ENCODE measurements at regions not wholly inside any gene's neighbourhood (a gene's known extent, or its start where the extent isn't known, plus 50 kb on each side); places are given as distances from the start of the nearest gene placed in this dataset.

DNA sequence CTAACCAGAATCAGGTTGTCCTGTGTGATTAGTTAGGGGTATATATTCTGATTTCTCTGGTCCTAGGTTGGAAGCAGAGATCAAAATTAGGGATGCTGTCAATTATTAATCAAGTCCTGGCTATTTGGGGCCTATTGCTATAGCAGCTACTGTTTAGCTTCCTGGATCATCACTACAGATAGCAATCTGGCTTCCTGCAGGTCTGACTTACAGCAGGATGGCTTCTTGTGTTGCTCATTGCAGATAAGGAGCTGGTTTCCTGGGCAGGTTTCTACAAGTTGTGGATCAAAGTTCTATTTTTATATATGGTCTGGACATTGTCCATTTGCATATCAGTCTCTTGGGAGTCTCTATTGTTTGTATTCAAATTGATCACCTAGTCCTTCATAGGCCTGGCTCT lies 57.7 kb upstream of the C4orf54 start:
- TF ChIP-seq, protein P1, sequence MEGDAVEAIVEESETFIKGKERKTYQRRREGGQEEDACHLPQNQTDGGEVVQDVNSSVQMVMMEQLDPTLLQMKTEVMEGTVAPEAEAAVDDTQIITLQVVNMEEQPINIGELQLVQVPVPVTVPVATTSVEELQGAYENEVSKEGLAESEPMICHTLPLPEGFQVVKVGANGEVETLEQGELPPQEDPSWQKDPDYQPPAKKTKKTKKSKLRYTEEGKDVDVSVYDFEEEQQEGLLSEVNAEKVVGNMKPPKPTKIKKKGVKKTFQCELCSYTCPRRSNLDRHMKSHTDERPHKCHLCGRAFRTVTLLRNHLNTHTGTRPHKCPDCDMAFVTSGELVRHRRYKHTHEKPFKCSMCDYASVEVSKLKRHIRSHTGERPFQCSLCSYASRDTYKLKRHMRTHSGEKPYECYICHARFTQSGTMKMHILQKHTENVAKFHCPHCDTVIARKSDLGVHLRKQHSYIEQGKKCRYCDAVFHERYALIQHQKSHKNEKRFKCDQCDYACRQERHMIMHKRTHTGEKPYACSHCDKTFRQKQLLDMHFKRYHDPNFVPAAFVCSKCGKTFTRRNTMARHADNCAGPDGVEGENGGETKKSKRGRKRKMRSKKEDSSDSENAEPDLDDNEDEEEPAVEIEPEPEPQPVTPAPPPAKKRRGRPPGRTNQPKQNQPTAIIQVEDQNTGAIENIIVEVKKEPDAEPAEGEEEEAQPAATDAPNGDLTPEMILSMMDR (IDR thresholded peaks at IDR 0.05; ENCODE audit: low read depth, low read length) = no peak
- no peak for DNase-seq (ENCODE audit: low read depth, low spot score)
- Histone ChIP-seq H3K27me3 (ENCODE audit: control insufficient read depth, insufficient read depth, low read length) (no peaks in the 10 kb centered on the region), H3K9me3 (ENCODE audit: control insufficient read depth, insufficient read depth, low read length) (no peaks in the 10 kb centered on the region), H3K27ac (ENCODE audit: low read depth, low read length) (no peak overlapping the region), H3K4me3 (ENCODE audit: low read depth, low read length) (no peak overlapping the region)
- POLR2A ChIA-PET = no interaction called here
- CTCF ChIA-PET = no interaction called here

DNA sequence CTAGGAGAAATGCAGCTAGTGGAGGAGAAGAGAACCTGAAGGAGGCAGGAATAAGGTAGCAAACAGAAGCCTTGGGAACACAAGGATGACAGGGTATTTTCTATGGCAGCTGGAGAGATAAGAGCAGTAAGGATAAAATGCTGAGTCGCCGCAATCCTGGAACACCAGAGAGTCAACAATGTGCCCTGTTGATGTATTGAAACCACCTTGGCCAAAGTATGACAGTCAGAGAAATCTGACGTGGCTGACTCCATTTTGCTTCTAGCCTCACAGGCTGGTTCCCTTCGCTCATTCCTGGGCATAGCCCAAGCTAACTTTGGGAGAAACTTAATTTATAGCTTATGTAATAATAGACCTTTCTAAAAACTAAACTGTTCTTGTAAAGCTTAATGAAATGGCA lies 56.6 kb upstream of the C4orf54 start:
- ChIA-PET CTCF (no interaction called here), POLR2A (no interaction called here)
- Histone ChIP-seq H3K27ac (ENCODE audit: low read depth, low read length) (no peak overlapping the region), H3K4me3 (ENCODE audit: low read depth, low read length) (no peak overlapping the region), H3K9me3 (ENCODE audit: control insufficient read depth, insufficient read depth, low read length) (no peaks in the 10 kb centered on the region), H3K27me3 (ENCODE audit: control insufficient read depth, insufficient read depth, low read length) (no peaks in the 10 kb centered on the region)
- no peak for DNase-seq (ENCODE audit: low read depth, low spot score)
- TF ChIP-seq, protein P1 (IDR thresholded peaks at IDR 0.05; ENCODE audit: low read depth, low read length) = no peak

DNA sequence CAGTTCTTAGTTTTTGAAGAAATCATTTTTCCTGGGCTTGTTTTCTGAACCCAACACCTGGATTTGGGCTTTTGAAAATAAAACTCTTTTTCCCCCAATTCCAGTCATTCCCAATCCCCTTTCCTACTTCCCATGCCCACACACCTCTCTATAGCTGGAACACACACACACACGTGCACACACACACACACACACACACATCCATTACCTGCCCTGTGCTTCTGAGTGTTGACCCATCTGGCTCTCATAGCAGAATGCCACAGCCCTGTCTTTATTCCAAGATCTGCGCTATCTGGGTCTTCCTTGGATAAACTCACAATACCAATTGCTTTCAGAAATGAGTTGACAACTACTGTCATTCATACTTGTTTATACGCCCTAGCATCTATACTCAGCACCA lies 54.9 kb upstream of the C4orf54 start:
- CTCF ChIA-PET = interaction anchor here (0.6 kb wide), 1 partner anchor 11 kb away, joined by 3 read pairs; no protein-coding TSS in a partner anchor

DNA sequence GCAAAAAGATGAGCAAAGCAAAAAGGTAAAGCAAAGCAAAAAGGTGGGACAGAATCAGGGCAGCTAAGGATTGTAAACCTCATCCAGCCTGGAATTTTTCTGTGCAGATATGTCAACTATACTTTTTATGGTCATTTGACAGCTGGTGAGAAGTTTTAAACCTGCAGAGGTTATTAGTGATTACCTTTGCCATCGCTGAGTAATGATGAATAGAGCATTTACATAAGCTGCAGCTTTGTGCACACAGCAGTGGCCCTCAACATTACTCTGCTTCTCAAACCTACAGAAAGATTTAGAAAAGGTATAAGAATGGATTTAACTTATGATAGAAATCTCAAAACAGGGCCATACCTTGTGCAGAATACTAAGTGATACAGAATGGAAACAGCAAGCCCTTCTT lies 54.5 kb upstream of the C4orf54 start:
- TF ChIP-seq, protein P1 (IDR thresholded peaks at IDR 0.05; ENCODE audit: low read depth, low read length) = no peak
- no peak for DNase-seq (ENCODE audit: low read depth, low spot score)
- H3K27ac ChIP-seq (ENCODE audit: low read depth, low read length) = no peak overlapping the region
- ChIA-PET CTCF (interaction anchor here (0.6 kb wide), 1 partner anchor 10 kb away, joined by 3 read pairs; no protein-coding TSS in a partner anchor), POLR2A (interaction anchor here (0.7 kb wide), 1 partner anchor 52 kb away, joined by 3 read pairs; no protein-coding TSS in a partner anchor)
- no peak overlapping the region for H3K4me3 ChIP-seq (ENCODE audit: low read depth, low read length)
- H3K9me3 ChIP-seq (ENCODE audit: control insufficient read depth, insufficient read depth, low read length) = no peaks in the 10 kb centered on the region
- H3K27me3 ChIP-seq (ENCODE audit: control insufficient read depth, insufficient read depth, low read length) = no peaks in the 10 kb centered on the region

More for the DNA sequence above, 54.9 kb upstream of the C4orf54 start:
- no peak for DNase-seq (ENCODE audit: low read depth, low spot score)
- Histone ChIP-seq H3K9me3 (ENCODE audit: control insufficient read depth, insufficient read depth, low read length) (no peaks in the 10 kb centered on the region), H3K27ac (ENCODE audit: low read depth, low read length) (no peak overlapping the region), H3K27me3 (ENCODE audit: control insufficient read depth, insufficient read depth, low read length) (no peaks in the 10 kb centered on the region), H3K4me3 (ENCODE audit: low read depth, low read length) (no peak overlapping the region)
- TF ChIP-seq, protein P1 (IDR thresholded peaks at IDR 0.05; ENCODE audit: low read depth, low read length) = no peak
- POLR2A ChIA-PET = interaction anchor here (0.7 kb wide), 1 partner anchor 51 kb away, joined by 3 read pairs; no protein-coding TSS in a partner anchor

DNA sequence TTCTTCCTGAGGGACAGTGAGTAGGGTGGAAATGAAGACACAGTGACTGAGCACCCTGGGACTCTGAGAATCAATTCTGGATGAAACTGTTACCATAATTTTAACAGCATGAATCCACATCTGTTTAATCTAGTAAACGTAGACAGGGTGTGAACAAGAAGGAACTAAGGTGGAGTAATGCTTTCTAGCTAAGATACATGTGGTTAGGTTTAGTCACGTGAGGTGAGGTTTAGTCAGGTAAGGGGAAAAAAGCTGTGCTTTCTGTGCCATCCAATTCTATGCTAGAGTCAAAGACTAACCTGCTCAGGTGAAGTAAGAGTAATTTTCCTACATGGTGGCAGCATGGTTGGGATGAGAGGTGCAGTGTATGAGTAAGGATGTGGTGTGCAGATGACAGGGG lies 54.0 kb upstream of the C4orf54 start:
- Histone ChIP-seq H3K9me3 (ENCODE audit: control insufficient read depth, insufficient read depth, low read length) (no peaks in the 10 kb centered on the region), H3K27me3 (ENCODE audit: control insufficient read depth, insufficient read depth, low read length) (no peaks in the 10 kb centered on the region), H3K4me3 (ENCODE audit: low read depth, low read length) (no peak overlapping the region), H3K27ac (ENCODE audit: low read depth, low read length) (no peak overlapping the region)
- ChIA-PET POLR2A (interaction anchor here (0.9 to 1.3 kb wide), 2 partner anchors 8 to 12 kb away, joined by 3 to 5 read pairs; no protein-coding TSS in a partner anchor), CTCF (no interaction called here)
- TF ChIP-seq, protein P1 (IDR thresholded peaks at IDR 0.05; ENCODE audit: low read depth, low read length) = no peak
- no peak for DNase-seq (ENCODE audit: low read depth, low spot score)
